OCI-LY3 (cell line): ENCODE measurements at regions not wholly inside any gene's neighbourhood (a gene's known extent, or its start where the extent isn't known, plus 50 kb on each side); places are given as distances from the start of the nearest gene placed in this dataset.

ENCODE experiments used
- H2AFZ ChIP-seq: fragments of 200-600, 300-600 bp; shearing (Covaris generic); 2 replicates; pipeline ENCODE4 v1.6.0; 2014; ENCODE audit warnings: antibody characterized with exemption, low read depth, low read length
- H3K27ac ChIP-seq: fragments of 200-600, 300-600 bp; sonication (generic); 2 replicates; pipeline ENCODE4 v1.5.1; 2014; ENCODE audit warnings: mild to moderate bottlenecking, low read length, moderate library complexity, mixed read lengths
- H3K27me3 ChIP-seq: fragments of 200-600, 300-600 bp; sonication (generic); 2 replicates; pipeline ENCODE4 v1.6.1; 2014; ENCODE audit warnings: low read depth, low read length, mixed read lengths
- H3K36me3 ChIP-seq: fragments of 200-600, 300-600 bp; sonication (generic); replicated peaks from 2 replicates; pipeline ENCODE3; 2014; ENCODE audit warnings: low read depth, low read length, mixed read lengths
- H3K4me1 ChIP-seq: fragments of 300-600, 200-600 bp; sonication (generic); 2 replicates; pipeline ENCODE4 v1.6.1; 2014; ENCODE audit warnings: low read length, mixed read lengths
- H3K4me2 ChIP-seq: fragments of 200-600, 300-600 bp; sonication (generic); 2 replicates; pipeline ENCODE4 v1.6.1; 2014; ENCODE audit warnings: low read length, mixed read lengths
- H3K4me3 ChIP-seq: fragments of 300-600, 200-600 bp; sonication (generic); 2 replicates; pipeline ENCODE4 v1.5.1; 2014; ENCODE audit warnings: antibody characterized with exemption, mild to moderate bottlenecking, low read length, moderate library complexity
- H3K79me2 ChIP-seq: fragments of 300-600, 200-600 bp; shearing (Covaris generic); 2 replicates; pipeline ENCODE4 v1.6.1; 2014; ENCODE audit warnings: mild to moderate bottlenecking, low read length, mixed read lengths
- H3K9ac ChIP-seq: fragments of 300-600, 200-600 bp; shearing (Covaris generic); 2 replicates; pipeline ENCODE4 v1.6.0; 2014; ENCODE audit warnings: mild to moderate bottlenecking, low read length, moderate library complexity
- H3K9me3 ChIP-seq: fragments of 200-600, 300-600 bp; shearing (Covaris generic); 2 replicates; pipeline ENCODE4 v1.6.1; 2014; ENCODE audit warnings: low read length, mixed read lengths; ENCODE audit not compliant: insufficient read depth
- H4K20me1 ChIP-seq: fragments of 200-600, 300-600 bp; sonication (generic); 2 replicates; pipeline ENCODE4 v1.6.1; 2016; ENCODE audit warnings: low read length, mixed read lengths; ENCODE audit not compliant: insufficient read depth
- EZH2phosphoT487 ChIP-seq: fragments of 200-600 bp; shearing (Covaris generic); IDR thresholded peaks from 2 replicates; pipeline ENCODE4 v1.6.1; 2018; ENCODE audit warnings: antibody characterized with exemption, mixed run types, low read depth
- TF ChIP-seq, protein P1 (sequence below): fragments of 200-600, 300-600 bp; sonication (generic); IDR thresholded peaks from 2 replicates; pipeline ENCODE4 v1.5.1; 2014; ENCODE audit warnings: antibody characterized with exemption, low read length, low read depth

DNA sequence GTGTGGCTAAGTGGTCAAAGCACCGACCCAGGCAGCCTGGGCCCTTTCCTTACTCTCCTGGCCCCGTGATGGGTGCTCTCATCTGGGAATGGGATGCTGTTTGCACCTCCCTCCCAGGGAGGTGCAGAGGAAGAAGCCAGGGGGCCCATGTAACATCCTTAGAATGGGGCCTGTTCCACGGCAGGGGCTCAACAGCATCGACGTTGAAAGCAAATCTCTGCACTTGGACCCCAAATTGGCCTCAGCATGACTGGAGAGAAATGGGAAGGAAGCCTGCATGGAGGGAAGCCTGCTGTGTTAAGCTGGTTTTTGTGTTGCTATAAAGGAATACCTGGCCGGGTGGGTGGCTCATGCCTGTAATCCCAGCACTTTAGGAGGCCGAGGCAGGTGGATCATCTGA, 1288.4 kb downstream of the TBC1D22A start:
- H3K4me2 ChIP-seq: no peak overlapping the region
- no peaks in the 10 kb centered on the region for H3K36me3 ChIP-seq
- H2AFZ ChIP-seq: no peak overlapping the region
- H3K9me3 ChIP-seq: no peaks in the 10 kb centered on the region
- H3K79me2 ChIP-seq: no peaks in the 10 kb centered on the region
- no peaks in the 10 kb centered on the region for H3K4me1 ChIP-seq
- no peak overlapping the region for H3K4me3 ChIP-seq
- H3K9ac ChIP-seq: no peak overlapping the region
- no peaks in the 10 kb centered on the region for H3K27me3 ChIP-seq
- TF ChIP-seq, protein P1, sequence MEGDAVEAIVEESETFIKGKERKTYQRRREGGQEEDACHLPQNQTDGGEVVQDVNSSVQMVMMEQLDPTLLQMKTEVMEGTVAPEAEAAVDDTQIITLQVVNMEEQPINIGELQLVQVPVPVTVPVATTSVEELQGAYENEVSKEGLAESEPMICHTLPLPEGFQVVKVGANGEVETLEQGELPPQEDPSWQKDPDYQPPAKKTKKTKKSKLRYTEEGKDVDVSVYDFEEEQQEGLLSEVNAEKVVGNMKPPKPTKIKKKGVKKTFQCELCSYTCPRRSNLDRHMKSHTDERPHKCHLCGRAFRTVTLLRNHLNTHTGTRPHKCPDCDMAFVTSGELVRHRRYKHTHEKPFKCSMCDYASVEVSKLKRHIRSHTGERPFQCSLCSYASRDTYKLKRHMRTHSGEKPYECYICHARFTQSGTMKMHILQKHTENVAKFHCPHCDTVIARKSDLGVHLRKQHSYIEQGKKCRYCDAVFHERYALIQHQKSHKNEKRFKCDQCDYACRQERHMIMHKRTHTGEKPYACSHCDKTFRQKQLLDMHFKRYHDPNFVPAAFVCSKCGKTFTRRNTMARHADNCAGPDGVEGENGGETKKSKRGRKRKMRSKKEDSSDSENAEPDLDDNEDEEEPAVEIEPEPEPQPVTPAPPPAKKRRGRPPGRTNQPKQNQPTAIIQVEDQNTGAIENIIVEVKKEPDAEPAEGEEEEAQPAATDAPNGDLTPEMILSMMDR: no peak
- no peak for TF ChIP-seq EZH2phosphoT487
- H3K27ac ChIP-seq: no peak overlapping the region
- no peaks in the 10 kb centered on the region for H4K20me1 ChIP-seq

GRCh38 chr22:48049116-48049515, 1286.7 kb downstream of the TBC1D22A start:
- no peak overlapping the region for H3K27ac ChIP-seq
- peaks cover 6% of the 10 kb centered on the region; the same call in 1 of the 2 replicates for H3K4me1 ChIP-seq
- H3K79me2 ChIP-seq: no peaks in the 10 kb centered on the region
- TF ChIP-seq, protein P1: no peak
- no peak for TF ChIP-seq EZH2phosphoT487
- H3K4me2 ChIP-seq: no peak overlapping the region
- H3K9me3 ChIP-seq: no peaks in the 10 kb centered on the region
- 0 out of 2 replicates have a peak, but pooled peaks cover 3% of the 10 kb centered on the region for H3K27me3 ChIP-seq
- H3K4me3 ChIP-seq: no peak overlapping the region
- H3K36me3 ChIP-seq: no peaks in the 10 kb centered on the region
- no peak overlapping the region for H3K9ac ChIP-seq
- no peaks in the 10 kb centered on the region for H4K20me1 ChIP-seq
- H2AFZ ChIP-seq: no peak overlapping the region

GRCh38 chr22:48047722-48048500, 1285.5 kb downstream of the TBC1D22A start:
- H4K20me1 ChIP-seq: no peaks in the 10 kb centered on the region
- H3K4me3 ChIP-seq: no peak overlapping the region
- no peak overlapping the region for H2AFZ ChIP-seq
- peaks cover 6% of the 10 kb centered on the region; the same call in 1 of the 2 replicates for H3K4me1 ChIP-seq
- no peaks in the 10 kb centered on the region for H3K9me3 ChIP-seq
- no peak overlapping the region for H3K27ac ChIP-seq
- H3K9ac ChIP-seq: no peak overlapping the region
- no peaks in the 10 kb centered on the region for H3K79me2 ChIP-seq
- TF ChIP-seq, protein P1: no peak
- TF ChIP-seq EZH2phosphoT487: no peak
- H3K27me3 ChIP-seq: 0 out of 2 replicates have a peak, but pooled peaks cover 3% of the 10 kb centered on the region
- H3K4me2 ChIP-seq: no peak overlapping the region
- H3K36me3 ChIP-seq: no peaks in the 10 kb centered on the region

- no peak overlapping the region for H2AFZ ChIP-seq
- TF ChIP-seq, protein P1: no peak
- TF ChIP-seq EZH2phosphoT487: no peak
- 0 out of 2 replicates have a peak, but pooled peaks cover 3% of the 10 kb centered on the region for H3K27me3 ChIP-seq
- no peak overlapping the region for H3K4me2 ChIP-seq
- no peaks in the 10 kb centered on the region for H3K79me2 ChIP-seq
- no peak overlapping the region for H3K4me3 ChIP-seq
- H3K36me3 ChIP-seq: no peaks in the 10 kb centered on the region
- peaks cover 6% of the 10 kb centered on the region; the same call in 1 of the 2 replicates for H3K4me1 ChIP-seq
- no peak overlapping the region for H3K9ac ChIP-seq
- no peaks in the 10 kb centered on the region for H3K9me3 ChIP-seq
- no peak overlapping the region for H3K27ac ChIP-seq
- no peaks in the 10 kb centered on the region for H4K20me1 ChIP-seq
Measured at GRCh38 chr22:48045369-48045768, 1282.9 kb downstream of the TBC1D22A start.
